WTC11 (cell line): ENCODE measurements at regions not wholly inside any gene's neighbourhood (a gene's known extent, or its start where the extent isn't known, plus 50 kb on each side); places are given as distances from the start of the nearest gene placed in this dataset.

ENCODE experiments used
- ELF4 ChIP-seq: sonication (generic); formaldehyde crosslinking; IDR thresholded peaks from 2 replicates; pipeline ENCODE4 v1.8.1; 2022; ENCODE audit warnings: low read depth, mild to moderate bottlenecking, moderate library complexity, missing genetic modification reagents
- FOXP1 ChIP-seq: sonication (generic); formaldehyde crosslinking; IDR thresholded peaks from 2 replicates; pipeline ENCODE4 v1.8.0; 2022; ENCODE audit warnings: missing genetic modification reagents, mild to moderate bottlenecking, moderate library complexity, borderline replicate concordance
- MXD4 ChIP-seq: fragments of 250-450 bp; sonication (Bioruptor Pico); IDR thresholded peaks from 2 replicates; pipeline ENCODE4 v1.8.0; 2021; ENCODE audit warnings: mild to moderate bottlenecking, moderate library complexity, borderline replicate concordance
- NFYB ChIP-seq: sonication (generic); formaldehyde crosslinking; conservative IDR thresholded peaks from 2 replicates; pipeline ENCODE4 v1.8.0; 2022; ENCODE audit warnings: low read depth, missing genetic modification reagents
- ZNF423 ChIP-seq: fragments of 250-450 bp; sonication (Bioruptor Pico); IDR thresholded peaks from 2 replicates; pipeline ENCODE4 v2.1.2; 2022; ENCODE audit warnings: mild to moderate bottlenecking, moderate library complexity
- TF ChIP-seq, protein P1 (sequence below): fragments of 200-600 bp; IDR thresholded peaks from 2 replicates; pipeline ENCODE4 v1.8.0; 2022; ENCODE audit warnings: antibody characterized with exemption
- TF ChIP-seq, protein P2 (sequence below): sonication (generic); formaldehyde crosslinking; IDR thresholded peaks from 2 replicates; pipeline ENCODE4 v1.8.1; 2022; ENCODE audit warnings: mild to moderate bottlenecking, moderate library complexity, missing genetic modification reagents
- TF ChIP-seq, protein P3 (sequence below): sonication (generic); formaldehyde crosslinking; IDR thresholded peaks from 2 replicates; pipeline ENCODE4 v1.8.0; 2022; ENCODE audit warnings: mild to moderate bottlenecking, missing genetic modification reagents
- TF ChIP-seq, protein P4 (sequence below): sonication (generic); formaldehyde crosslinking; IDR thresholded peaks from 2 replicates; pipeline ENCODE4 v1.8.1; 2022; ENCODE audit warnings: mild to moderate bottlenecking, missing genetic modification reagents, moderate library complexity, borderline replicate concordance
- TF ChIP-seq, protein P5 (sequence below): sonication (generic); formaldehyde crosslinking; IDR thresholded peaks from 2 replicates; pipeline ENCODE4 v1.8.0; 2022; ENCODE audit warnings: missing genetic modification reagents
- TF ChIP-seq, protein P6 (sequence below): sonication (generic); formaldehyde crosslinking; IDR thresholded peaks from 2 replicates; pipeline ENCODE4 v1.8.0; 2023; ENCODE audit warnings: missing genetic modification reagents

DNA sequence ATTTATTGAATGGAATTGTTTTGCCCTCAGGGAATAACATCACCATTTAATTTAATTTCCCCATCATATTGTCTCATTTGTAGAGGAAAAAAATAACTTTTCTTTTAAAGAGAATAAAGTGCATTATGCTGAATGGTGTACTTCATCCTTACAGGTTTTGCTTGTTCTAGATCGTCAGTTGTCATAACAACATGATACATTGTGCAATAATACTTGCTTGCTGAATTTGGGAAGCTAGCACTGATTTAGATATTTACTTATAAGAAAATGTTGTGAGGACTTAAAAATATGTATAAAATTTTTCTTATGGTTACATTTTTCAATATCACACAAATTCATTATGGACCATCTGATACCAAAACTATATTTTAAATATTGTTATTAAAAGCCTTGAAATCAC lies 509.0 kb upstream of the POU3F2 start:
- TF ChIP-seq, protein P1, sequence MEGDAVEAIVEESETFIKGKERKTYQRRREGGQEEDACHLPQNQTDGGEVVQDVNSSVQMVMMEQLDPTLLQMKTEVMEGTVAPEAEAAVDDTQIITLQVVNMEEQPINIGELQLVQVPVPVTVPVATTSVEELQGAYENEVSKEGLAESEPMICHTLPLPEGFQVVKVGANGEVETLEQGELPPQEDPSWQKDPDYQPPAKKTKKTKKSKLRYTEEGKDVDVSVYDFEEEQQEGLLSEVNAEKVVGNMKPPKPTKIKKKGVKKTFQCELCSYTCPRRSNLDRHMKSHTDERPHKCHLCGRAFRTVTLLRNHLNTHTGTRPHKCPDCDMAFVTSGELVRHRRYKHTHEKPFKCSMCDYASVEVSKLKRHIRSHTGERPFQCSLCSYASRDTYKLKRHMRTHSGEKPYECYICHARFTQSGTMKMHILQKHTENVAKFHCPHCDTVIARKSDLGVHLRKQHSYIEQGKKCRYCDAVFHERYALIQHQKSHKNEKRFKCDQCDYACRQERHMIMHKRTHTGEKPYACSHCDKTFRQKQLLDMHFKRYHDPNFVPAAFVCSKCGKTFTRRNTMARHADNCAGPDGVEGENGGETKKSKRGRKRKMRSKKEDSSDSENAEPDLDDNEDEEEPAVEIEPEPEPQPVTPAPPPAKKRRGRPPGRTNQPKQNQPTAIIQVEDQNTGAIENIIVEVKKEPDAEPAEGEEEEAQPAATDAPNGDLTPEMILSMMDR: no peak
- TF ChIP-seq, protein P2, sequence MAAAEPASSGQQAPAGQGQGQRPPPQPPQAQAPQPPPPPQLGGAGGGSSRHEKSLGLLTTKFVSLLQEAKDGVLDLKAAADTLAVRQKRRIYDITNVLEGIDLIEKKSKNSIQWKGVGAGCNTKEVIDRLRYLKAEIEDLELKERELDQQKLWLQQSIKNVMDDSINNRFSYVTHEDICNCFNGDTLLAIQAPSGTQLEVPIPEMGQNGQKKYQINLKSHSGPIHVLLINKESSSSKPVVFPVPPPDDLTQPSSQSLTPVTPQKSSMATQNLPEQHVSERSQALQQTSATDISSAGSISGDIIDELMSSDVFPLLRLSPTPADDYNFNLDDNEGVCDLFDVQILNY (CRISPR knock-in tag): no peak
- TF ChIP-seq, protein P3, sequence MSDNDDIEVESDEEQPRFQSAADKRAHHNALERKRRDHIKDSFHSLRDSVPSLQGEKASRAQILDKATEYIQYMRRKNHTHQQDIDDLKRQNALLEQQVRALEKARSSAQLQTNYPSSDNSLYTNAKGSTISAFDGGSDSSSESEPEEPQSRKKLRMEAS (CRISPR knock-in tag): no peak
- TF ChIP-seq, protein P4, sequence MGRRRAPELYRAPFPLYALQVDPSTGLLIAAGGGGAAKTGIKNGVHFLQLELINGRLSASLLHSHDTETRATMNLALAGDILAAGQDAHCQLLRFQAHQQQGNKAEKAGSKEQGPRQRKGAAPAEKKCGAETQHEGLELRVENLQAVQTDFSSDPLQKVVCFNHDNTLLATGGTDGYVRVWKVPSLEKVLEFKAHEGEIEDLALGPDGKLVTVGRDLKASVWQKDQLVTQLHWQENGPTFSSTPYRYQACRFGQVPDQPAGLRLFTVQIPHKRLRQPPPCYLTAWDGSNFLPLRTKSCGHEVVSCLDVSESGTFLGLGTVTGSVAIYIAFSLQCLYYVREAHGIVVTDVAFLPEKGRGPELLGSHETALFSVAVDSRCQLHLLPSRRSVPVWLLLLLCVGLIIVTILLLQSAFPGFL (CRISPR knock-in tag): no peak
- TF ChIP-seq, protein P5, sequence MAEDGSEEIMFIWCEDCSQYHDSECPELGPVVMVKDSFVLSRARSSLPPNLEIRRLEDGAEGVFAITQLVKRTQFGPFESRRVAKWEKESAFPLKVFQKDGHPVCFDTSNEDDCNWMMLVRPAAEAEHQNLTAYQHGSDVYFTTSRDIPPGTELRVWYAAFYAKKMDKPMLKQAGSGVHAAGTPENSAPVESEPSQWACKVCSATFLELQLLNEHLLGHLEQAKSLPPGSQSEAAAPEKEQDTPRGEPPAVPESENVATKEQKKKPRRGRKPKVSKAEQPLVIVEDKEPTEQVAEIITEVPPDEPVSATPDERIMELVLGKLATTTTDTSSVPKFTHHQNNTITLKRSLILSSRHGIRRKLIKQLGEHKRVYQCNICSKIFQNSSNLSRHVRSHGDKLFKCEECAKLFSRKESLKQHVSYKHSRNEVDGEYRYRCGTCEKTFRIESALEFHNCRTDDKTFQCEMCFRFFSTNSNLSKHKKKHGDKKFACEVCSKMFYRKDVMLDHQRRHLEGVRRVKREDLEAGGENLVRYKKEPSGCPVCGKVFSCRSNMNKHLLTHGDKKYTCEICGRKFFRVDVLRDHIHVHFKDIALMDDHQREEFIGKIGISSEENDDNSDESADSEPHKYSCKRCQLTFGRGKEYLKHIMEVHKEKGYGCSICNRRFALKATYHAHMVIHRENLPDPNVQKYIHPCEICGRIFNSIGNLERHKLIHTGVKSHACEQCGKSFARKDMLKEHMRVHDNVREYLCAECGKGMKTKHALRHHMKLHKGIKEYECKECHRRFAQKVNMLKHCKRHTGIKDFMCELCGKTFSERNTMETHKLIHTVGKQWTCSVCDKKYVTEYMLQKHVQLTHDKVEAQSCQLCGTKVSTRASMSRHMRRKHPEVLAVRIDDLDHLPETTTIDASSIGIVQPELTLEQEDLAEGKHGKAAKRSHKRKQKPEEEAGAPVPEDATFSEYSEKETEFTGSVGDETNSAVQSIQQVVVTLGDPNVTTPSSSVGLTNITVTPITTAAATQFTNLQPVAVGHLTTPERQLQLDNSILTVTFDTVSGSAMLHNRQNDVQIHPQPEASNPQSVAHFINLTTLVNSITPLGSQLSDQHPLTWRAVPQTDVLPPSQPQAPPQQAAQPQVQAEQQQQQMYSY (CRISPR knock-in tag): no peak
- TF ChIP-seq ELF4 (CRISPR knock-in tag) (no peak), NFYB (CRISPR knock-in tag) (no peak), FOXP1 (CRISPR knock-in tag) (no peak), ZNF423 (CRISPR knock-in tag) (no peak), MXD4 (CRISPR knock-in tag) (no peak)
- TF ChIP-seq, protein P6, sequence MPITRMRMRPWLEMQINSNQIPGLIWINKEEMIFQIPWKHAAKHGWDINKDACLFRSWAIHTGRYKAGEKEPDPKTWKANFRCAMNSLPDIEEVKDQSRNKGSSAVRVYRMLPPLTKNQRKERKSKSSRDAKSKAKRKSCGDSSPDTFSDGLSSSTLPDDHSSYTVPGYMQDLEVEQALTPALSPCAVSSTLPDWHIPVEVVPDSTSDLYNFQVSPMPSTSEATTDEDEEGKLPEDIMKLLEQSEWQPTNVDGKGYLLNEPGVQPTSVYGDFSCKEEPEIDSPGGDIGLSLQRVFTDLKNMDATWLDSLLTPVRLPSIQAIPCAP (CRISPR knock-in tag): no peak
